Lower lobe of right lung (tissue), 2 donors: ENCODE measurements at regions not wholly inside any gene's neighbourhood (a gene's known extent, or its start where the extent isn't known, plus 50 kb on each side); places are given as distances from the start of the nearest gene placed in this dataset.
A peak's percentile ranks its signal among the peaks of the same experiment; 100 is the strongest.

Source experiments
- ATAC-seq, 2 donors: fragments of 200-7000 bp; cut with Tn5 transposase; one replicate each; pipeline ENCODE4 v1.9.1; 2020 to 2022; ENCODE audit warnings: mild to moderate bottlenecking in 2 of 2, moderate library complexity in 2 of 2
- DNase-seq: peaks from one replicate; pipeline ENCODE4 v3.0.0-alpha.2; 2020
- H3K27ac ChIP-seq: fragments of 200-600 bp; one replicate; pipeline ENCODE4 v1.8.0; 2022
- H3K27me3 ChIP-seq: fragments of 200-600 bp; one replicate; pipeline ENCODE4 v1.8.0; 2022; ENCODE audit warnings: low read depth
- H3K36me3 ChIP-seq: fragments of 200-600 bp; one replicate; pipeline ENCODE4 v1.8.0; 2022; ENCODE audit warnings: mild to moderate bottlenecking
- H3K4me1 ChIP-seq: fragments of 200-600 bp; one replicate; pipeline ENCODE4 v1.8.0; 2022
- H3K4me3 ChIP-seq: fragments of 200-600 bp; one replicate; pipeline ENCODE4 v1.8.0; 2022; ENCODE audit warnings: mild to moderate bottlenecking
- H3K9me3 ChIP-seq: fragments of 200-600 bp; one replicate; pipeline ENCODE4 v1.8.0; 2022
- CTCF ChIP-seq: fragments of 200-600 bp; IDR thresholded peaks from one replicate; pipeline ENCODE4 v1.8.0; 2022; ENCODE audit warnings: antibody characterized with exemption, mild to moderate bottlenecking
- intact Hi-C: fragments of 100-400 bp; cut with DNase I; formaldehyde crosslinking; loops from one replicate; pipeline ENCODE4 v1.11.0; 2022
- donor health status: DM: no; HTN: yes; CAD: no; lungs with severe emphysema.

- DNase-seq (no peak), ATAC-seq (no peak)
- Histone ChIP-seq H3K27ac (no peak overlapping the region), H3K9me3 (peaks cover 6% of the 10 kb centered on the region), H3K36me3 (no peaks in the 10 kb centered on the region), H3K4me1 (no peaks in the 10 kb centered on the region), H3K4me3 (no peak overlapping the region), H3K27me3 (no peaks in the 10 kb centered on the region)
- TF ChIP-seq CTCF: no peak
- intact Hi-C loops: no loop called here
Measured at GRCh38 chr10:27599546-27599945, 95.4 kb downstream of the RAB18 start.

GRCh38 chr10:27600930-27601329, 96.8 kb downstream of the RAB18 start:
- DNase-seq: no peak
- peak; percentile 64 to 89 for ATAC-seq
- TF ChIP-seq CTCF: no peak

GRCh38 chr10:27601503-27601902, 97.4 kb downstream of the RAB18 start:
- Histone ChIP-seq H3K4me1 (no peaks in the 10 kb centered on the region), H3K36me3 (no peaks in the 10 kb centered on the region), H3K9me3 (no peaks in the 10 kb centered on the region), H3K27me3 (no peaks in the 10 kb centered on the region), H3K4me3 (no peak overlapping the region), H3K27ac (no peak overlapping the region)
- ATAC-seq: peak in 1 of 2 donors; percentile 51
- DNase-seq: no peak
- intact Hi-C loops: no loop called here
- no peak for TF ChIP-seq CTCF

More at GRCh38 chr10:27600930-27601329, 96.8 kb downstream of the RAB18 start:
- Histone ChIP-seq H3K4me3 (no peak overlapping the region), H3K9me3 (no peaks in the 10 kb centered on the region), H3K36me3 (no peaks in the 10 kb centered on the region), H3K27me3 (no peaks in the 10 kb centered on the region), H3K27ac (no peak overlapping the region), H3K4me1 (no peaks in the 10 kb centered on the region)
- intact Hi-C loops: no loop called here

GRCh38 chr10:27601946-27602538, 97.9 kb downstream of the RAB18 start:
- H3K27ac ChIP-seq: no peak overlapping the region
- ATAC-seq (no peak), DNase-seq (no peak)
- H3K4me3 ChIP-seq: no peak overlapping the region
- intact Hi-C loops: no loop called here
- no peaks in the 10 kb centered on the region for H3K36me3 ChIP-seq
- no peaks in the 10 kb centered on the region for H3K27me3 ChIP-seq
- H3K9me3 ChIP-seq: no peaks in the 10 kb centered on the region
- TF ChIP-seq CTCF: no peak
- H3K4me1 ChIP-seq: no peaks in the 10 kb centered on the region

- no peaks in the 10 kb centered on the region for H3K4me1 ChIP-seq
- DNase-seq (no peak), ATAC-seq (no peak)
- H3K27me3 ChIP-seq: no peaks in the 10 kb centered on the region
- no peaks in the 10 kb centered on the region for H3K36me3 ChIP-seq
- TF ChIP-seq CTCF: no peak
- H3K9me3 ChIP-seq: no peaks in the 10 kb centered on the region
- no peak overlapping the region for H3K4me3 ChIP-seq
- intact Hi-C loops: no loop called here
- no peak overlapping the region for H3K27ac ChIP-seq
Measured at GRCh38 chr10:27603104-27603503, 99.0 kb downstream of the RAB18 start.
